Effector CD8-positive, alpha-beta T cell (primary cell): ENCODE measurements at regions not wholly inside any gene's neighbourhood (a gene's known extent, or its start where the extent isn't known, plus 50 kb on each side); places are given as distances from the start of the nearest gene placed in this dataset.
"Not testable (repeated sequence)": the region's sequence is repeated elsewhere in the genome, so short reads cannot be mapped to it uniquely, and the experiment has no call there.

ENCODE experiments used
- DNase-seq: peaks from one replicate; lab custom pipeline; 2025; lab: John Stamatoyannopoulos, UW

DNA sequence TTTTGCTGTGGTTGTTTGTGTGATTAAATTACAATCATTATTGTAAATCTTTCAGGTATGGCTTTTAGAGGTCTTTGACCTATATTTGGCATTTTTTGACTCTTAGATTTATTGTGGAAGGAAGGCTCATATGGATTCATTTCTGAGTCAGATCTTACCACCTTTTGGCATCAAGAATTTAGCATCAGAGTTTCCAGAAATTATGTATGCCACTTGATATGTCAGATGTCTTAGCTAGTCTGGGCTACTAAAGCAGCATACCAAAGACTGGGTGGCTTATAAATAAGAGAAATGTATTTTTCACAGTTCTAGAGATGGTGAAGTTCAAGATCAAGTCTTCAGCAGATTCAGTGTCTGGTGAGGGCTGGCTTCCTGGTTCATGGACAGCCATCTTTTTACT is 129.5 kb upstream of the PZP start:
- DNase-seq: no peak

DNA sequence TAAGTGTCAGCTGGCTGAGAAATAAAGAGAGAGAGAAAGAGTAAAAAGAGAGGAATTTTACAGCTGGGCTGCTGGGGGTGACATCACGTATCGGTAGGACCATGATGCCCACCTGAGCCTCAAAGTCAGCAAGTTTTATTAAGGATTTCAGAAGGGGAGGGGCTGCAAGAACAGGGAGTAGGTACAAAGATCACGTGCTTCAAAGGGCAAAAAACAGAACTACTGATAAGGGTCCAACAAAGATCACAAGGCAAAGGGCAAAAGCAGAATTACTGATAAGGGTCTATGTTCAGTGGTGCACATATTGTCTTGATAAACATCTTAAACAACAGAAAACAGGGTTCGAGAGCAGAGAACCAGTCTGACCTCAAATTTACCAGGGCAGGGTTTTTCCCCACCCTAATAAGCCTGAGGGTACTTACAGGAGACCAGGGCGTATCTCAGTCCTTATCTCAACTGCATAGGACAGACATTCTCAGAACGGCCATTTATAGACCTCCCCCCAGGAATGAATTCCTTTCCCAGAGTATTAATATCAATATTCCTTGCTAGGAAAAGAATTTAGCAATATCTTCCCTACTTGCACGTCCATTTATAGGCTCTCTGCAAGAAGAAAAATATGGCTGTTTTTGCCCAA is 128.3 kb upstream of the PZP start:
- not testable (repeated sequence) for DNase-seq

DNA sequence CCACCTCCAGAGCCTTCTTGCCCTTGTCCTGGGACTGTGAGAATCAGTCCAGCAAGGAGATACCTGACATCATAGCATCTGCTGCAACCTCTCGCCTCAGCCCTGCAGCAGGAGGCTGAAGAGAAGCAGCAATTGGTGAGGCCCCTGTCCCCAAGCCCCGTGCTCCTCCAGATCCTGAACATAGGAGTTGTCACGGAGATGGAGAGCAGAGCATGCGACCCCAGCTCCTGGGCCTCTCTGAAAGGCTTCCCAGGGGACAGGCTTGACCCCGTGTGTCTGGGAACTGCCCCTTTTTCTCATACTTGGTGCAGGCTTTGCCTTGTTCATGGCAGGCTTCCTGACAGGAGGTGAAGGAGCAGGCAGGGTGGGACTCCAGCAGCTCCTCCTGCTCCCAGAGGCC is 127.7 kb upstream of the PZP start:
- no peak for DNase-seq

DNA sequence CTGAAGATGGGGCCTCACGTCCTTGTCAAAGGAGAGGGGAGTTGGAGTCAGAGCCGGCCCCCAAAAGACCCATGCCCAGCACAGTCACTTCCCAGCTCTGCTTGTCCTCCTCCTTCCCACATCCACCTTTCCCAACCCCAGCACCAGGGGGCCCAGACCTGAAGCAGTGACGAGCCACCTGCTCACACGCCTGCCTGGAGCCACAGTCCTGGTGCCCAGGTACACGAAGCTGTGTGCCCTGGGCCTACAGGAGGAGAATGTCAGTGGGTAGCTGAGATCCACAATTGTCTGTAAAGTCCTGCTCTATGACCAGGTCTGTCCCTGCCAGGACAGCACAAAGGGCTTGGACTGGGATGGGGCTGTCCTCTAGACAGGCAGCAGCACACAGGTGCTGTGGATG is 126.8 kb upstream of the PZP start:
- DNase-seq: no peak

DNA sequence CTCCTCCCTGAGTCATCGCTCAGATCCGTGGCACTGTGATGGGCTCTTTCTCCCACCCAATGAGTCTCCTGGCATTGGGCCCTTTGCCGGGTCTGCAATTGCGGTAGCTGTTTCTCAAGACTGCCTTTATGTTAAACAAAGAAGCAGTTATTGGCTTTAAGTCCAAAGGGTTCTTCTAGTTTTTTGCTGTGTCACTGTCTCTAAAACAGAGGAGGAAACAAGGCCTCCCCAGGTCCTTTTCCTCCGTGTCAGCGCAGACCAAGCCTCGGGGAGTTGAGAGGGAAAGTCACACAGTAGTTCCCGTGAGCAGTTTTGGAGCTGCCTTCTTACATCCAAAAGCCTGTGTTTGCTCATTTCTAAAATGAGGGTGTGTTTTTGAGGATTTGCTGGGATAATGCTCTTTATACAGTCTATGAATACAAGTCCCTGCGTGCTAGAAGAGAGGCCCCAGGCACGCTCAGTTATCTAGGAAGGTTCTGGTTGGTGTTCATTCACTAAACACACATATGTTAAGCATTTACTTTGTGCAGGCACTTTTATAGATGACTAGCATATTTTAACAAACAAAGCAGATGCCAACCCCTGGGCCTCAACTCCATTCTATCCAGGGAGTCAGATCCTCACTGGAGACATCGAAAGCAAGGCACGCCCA is 126.0 kb upstream of the PZP start:
- DNase-seq: no peak

DNA sequence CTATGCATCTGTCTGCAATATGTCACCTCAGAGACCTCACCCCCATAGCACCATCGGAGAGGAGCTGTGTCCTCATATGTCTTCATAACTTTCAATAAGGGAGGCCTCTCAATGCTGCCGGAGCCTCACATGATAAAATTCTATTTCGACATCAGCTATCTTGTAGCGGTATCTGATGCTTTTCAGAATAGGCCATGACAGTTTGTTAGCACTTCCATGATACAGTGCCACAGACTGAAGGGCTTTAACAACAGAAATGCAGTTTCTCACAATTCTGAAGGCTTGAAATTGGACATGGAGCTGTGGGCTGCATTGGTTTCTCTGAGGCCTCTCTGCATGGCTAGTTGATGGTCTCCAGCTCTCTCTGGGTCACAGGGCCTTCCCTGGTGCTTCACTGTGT is 125.0 kb upstream of the PZP start:
- DNase-seq: no peak

DNA sequence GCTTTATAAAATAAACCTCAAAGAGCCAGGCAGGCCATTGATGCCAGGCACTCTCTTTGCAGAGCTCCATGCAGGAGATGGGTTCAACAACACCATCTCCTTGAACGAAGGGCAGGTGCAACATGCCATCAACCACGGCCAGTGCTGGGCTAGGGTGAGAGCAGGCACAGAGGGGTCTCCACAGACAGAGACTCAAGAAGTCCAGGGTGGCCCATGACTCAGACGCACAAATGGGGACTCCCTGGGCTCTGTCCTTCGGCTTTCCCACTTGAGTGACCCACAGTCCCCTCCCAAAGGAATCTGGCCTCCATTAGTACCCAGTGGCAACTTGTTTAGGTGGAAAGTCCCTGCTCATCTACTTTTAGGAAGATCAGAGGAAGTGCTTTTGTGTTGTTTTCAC is 124.4 kb upstream of the PZP start:
- DNase-seq: no peak

DNA sequence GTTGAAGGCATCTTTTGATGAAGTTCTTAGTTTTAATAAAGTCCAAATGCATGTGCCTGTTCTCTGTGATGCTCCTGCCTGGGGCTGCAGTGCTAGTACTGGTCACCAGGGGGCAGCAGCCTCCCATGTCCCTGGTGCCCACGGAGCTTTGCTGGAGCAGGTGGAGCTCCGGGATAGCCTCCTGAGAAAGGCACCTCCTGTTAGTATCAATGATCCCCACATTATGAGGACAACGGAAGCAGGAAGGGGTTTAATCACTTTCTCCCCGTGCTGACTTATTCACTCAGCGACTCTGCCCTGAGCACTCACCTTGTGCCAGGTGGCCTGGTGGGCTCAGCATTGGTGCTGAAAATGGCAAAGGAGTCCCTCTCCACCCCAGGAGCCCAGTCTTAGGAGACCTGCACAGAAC is 123.0 kb upstream of the PZP start:
- DNase-seq: peak; percentile 45

DNA sequence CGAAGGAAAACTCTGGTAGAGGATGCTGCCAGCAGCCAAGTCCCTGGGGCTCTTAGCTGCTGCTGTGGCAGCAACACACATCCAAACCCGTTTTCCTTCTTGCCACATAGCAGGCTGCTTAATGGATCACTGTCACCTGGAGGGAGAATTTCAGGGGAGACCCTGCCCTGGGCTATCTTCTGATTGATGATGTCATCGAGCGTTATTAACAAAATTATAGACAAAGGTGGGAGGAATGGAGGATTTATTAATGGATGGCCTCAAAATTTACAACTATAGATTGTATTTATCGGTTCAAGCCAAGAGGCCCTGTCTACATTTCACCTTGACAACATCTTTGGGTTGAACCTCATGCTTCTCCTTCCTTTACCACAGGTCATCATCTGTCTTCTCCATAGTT is 120.8 kb upstream of the PZP start:
- no peak for DNase-seq

DNA sequence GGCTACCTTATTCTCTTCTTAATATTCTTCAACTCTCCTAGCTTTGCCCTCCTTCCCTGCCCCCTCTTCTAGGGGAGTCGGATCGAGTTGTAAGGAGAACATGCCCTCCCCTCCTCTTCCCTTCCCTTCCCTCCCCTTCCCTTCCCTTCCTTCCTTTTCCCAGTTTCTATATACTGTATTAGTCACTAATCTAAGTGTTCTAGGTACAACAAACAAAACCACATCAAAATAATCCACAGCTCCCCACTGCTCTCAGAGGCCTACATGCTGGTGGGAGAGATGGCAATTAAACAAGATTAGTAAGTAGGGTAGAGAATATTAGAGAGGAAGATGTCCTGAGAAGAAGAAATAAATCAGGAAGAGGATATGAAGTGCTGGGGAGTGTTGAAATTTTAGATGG is 119.9 kb upstream of the PZP start:
- DNase-seq: no peak

DNA sequence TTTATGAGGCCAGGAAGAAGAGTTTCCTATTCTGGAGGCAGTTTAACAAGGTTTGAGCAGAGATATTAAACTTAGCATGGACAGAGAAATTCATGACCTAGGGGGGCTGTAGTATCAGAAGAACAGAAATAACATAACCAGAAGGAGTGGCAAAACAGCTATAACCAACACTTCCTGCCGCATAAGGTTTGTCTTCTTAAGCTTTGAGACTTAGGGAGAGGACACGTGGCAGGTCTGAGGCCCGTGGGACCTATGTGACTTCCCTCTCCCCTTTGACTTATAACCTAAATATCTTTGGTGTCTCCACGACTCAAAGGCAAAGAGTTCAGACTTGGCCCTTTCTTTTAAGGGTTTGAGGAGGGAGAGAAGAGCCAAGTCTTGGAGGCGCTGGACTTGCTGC is 119.1 kb upstream of the PZP start:
- DNase-seq: no peak

DNA sequence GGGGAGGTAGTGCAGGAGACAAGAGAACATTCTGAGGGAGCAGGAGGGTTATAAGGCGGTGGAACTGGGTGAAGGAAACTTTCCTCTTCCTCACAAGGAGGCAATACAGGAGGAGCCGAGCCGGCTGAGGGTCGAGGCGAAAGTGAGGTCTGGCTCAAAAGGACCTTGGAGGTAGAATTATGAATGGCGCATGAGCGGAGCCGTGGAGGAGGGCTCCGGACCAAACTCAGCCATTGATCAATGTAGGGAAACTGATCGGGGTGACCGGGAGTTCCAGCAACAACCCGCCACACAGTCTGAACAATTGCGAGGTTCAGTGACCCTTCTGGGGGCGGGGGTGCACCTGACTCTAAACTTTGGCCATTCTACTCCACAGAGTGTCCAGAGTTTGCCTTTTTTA is 118.7 kb upstream of the PZP start:
- not testable (repeated sequence) for DNase-seq

DNA sequence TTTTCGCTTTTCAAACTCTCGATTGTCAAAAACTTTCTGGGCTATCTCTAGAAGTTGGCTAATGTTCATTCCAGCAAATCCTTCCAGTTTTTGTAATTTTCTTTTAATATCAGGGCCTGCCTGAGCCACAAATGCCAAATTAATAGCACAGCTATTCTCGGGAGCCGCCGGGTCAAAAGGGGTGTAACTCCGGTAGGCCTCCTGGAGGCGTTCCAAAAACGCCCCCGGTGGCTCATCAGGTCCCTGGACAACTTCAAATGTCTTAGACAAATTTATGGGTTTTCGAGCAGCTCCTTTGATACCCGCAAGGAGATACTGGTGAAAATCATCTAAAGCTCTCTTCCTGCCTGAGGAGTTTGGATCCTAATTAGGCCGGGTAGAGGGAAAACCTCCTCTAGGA is 117.9 kb upstream of the PZP start:
- no peak for DNase-seq

DNA sequence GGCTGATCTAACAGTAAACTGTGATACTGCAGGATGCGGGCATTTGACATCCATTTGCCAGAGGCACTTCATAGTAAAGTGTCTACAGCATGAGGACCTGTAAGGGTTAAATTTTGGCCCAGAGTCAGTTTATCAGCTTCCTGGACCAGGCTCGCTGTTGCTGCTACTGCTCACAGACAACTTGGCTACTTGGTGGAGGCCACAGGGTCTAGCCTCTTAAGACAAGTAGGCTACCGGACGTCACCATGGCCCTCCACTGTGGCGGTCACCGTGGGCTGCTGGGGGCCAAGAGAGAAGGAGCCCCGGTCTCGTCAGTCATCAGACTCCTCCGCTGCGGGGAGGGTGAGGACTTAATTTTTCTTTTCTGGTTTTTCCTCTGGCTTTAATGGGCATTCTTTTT is 117.3 kb upstream of the PZP start:
- DNase-seq: no peak

DNA sequence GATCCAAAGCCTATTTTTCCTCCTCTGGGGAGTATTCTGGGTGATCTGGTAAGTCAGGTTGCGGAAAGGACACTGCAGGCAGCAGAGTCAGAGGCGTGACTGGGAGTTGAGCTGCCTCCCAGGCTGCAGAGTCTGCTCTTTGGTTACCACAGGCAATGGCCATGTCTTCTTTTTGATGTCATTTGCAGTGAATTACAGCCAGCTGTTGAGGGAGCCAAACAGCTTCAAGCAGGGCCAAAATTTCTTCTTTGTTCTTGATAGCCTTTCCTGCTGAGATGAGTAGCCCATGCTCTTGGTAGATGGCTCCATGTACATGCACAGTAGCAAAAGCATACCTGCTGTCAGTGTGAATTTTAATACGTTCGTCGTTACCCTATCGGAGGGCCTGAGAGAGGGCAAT is 116.6 kb upstream of the PZP start:
- no peak for DNase-seq

DNA sequence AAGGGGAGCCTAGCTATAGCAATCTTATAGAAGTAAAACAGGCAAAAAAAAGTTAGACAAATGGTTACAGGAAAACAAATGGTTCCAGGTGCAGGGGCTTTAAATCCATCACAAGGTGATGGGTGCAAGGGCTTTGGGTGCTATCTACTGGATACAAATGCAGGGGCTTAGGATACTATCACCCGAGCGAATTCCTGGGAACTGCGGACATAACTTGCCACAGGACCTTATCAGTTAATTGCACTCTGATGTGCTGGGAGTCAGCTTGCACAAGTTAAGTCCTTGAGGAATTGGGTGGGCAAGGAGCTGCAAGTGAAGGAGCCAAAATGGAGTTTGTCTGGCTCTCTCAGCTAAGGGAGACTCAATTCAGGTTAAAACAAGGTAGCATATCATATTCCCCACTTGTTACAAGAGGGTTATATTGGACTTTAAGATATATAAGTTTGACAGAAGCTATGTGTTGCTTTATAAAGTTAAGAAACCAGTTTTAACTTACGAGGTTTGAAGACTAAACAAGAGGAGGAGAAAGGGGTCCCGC is 115.0 kb upstream of the PZP start:
- no peak for DNase-seq

DNA sequence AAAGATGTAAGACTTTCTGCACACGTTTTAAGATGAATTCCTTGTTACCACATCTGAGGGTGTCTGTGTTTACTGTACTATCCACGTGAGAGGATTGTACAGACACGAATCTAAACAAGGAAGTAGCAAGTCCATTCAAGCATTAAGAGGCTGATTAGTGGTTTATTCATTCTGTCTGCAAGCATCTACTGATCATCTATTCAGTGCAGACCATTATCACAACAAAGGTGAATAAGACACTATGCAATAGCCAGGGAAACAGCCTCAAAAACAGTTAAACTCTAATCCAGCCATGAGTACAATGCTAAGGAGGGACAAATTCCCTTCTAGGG is 111.6 kb upstream of the PZP start:
- DNase-seq: no peak

DNA sequence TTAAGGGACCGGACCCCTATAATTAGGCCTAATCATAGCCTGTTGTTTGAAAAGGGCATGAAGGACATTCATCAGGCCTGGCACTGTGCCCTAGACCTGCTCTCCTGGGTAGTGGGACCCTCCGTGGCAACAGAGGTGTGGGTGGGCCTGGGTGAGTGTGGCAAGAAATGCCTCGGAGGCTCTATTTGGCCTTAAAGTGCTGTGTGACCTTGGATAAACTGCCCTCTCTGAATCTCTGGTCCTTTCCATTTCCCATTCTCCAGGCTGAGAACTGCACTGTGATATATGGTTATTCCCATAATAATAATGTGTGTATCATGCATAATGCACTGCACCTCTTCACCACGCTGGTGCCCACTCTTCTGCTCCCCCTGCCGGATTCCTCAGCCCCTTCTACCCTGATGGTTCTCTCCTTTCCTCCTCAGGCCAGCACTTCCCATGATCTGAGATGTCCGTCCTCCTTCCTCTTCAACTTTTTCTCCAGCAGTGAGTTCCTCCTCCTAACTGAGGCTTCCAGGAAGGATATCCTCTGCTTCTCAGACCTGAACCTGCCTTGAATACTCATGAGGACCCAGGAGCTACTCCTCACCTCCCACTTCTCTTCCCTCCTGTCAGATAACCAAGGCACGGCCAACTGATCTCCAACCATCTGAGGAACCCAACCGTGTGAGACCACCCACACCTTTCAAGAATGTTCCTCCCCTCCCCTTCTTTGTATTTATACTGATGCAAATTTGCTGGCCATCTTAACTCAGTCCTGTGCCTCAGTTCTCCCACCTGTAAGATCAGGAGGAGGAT is 111.0 kb upstream of the PZP start:
- no peak for DNase-seq

DNA sequence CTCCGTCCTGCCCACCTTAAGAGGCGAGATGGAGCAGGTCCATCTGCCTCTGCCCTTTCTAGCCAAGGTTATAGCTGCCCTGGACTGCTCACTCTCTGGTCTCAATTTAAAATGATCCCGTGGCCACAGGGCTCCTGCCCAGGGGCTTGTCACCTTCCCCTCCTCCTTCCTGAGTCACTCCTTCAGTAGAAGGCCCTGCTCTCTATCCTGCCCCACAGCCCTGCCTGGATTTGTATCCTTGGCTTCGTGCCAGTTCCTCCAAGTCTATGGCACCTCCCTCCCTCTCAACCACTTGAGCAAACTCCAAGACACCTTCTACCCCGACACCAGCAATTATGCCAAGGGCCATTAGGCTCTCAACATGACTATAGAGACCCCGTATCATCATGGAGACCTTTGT is 105.3 kb upstream of the PZP start:
- not testable (repeated sequence) for DNase-seq

DNA sequence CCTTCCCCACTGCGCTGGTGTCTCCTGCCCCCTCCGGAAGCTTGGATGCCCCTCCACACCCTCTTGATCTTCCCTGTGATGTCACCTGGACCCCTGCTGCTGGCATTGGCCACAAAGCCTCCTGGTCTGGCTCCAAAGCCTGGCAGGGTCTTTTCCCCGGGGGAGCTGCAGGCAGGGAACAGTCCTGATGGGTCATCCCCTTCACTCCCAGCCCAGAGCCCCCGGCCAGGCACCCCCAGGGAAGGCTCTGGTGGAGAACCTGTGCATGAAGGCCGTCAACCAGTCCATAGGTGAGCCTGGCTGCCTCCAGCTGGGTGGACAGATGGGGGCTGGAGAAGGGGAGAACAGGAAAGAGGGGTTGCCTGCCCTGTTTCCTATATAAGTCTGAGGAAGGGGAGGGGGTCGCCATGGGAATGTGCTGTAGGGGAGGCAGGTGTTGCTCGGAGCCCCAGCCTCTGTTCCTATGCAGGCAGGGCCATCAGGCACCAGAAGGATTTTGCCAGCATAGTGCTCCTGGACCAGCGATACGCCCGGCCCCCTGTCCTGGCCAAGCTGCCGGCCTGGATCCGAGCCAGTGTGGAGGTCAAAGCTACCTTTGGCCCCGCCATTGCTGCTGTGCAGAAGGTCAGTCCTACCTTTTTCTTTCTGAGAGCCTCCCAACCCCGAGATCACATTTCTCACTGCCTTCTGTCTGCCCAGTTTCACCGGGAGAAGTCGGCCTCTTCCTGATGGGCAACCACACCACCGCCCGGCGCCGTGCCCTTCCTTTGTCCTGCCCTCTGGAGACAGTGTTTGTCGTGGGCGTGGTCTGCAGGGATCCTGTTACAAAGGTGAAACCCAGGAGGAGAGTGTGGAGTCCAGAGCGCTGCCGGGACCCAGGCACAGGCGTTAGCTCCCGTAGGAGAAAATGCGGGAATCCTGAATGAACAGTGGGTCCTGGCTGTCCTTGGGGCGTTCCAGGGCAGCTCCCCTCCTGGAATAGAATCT is 104.5 kb upstream of the PZP start:
- DNase-seq: not testable (repeated sequence)

DNA sequence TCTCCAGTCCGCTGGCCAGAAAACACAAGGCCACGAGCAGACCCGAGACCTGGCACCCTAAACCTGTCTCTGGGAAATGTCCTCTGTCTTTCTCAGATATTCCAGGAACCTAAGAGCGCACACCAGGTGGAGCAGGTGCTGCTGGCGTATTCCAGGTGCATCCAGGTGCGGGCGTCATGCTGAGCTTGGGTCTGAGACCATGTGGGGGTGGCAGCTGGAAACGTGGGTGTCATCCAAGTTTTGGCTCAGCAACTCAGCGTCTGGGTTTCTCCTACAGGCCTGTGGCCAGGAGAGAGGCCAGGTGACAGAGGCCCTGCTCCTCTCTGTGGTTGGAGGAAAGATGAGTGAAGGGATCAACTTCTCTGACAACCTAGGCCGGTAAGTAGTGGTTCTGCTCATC is 103.3 kb upstream of the PZP start:
- DNase-seq: not testable (repeated sequence)

DNA sequence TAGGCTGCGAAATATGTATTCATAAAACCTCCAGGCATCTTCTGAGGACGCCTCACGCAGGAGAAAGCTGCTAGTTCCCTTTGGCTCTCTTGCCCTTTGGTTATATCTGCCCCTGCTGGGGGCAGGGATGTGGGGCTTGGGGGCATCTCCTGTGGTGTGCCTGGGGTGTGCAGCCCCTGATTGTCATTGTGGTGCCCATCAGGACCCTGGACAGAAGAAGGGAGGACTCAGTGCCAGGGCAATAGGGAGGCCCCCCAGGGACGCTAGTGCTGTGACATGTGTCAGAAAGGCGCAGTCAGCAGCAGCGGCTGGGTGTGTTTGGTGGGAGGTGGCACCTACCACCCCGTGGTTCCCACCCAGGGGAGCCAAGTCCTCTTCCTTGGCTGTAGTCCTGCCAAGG is 102.5 kb upstream of the PZP start:
- not testable (repeated sequence) for DNase-seq
